Nephron progenitor cell (in vitro differentiated cells): ENCODE measurements at regions not wholly inside any gene's neighbourhood (a gene's known extent, or its start where the extent isn't known, plus 50 kb on each side); places are given as distances from the start of the nearest gene placed in this dataset.

ENCODE experiments used
- DNase-seq: peaks from one replicate; pipeline ENCODE4 v3.0.0; 2021
- H3K27ac Mint-ChIP-seq: 2 replicates; pipeline ENCODE4 v1.8.0; 2021; ENCODE audit warnings: mild to moderate bottlenecking, moderate library complexity, mixed read lengths
- H3K27me3 Mint-ChIP-seq: 2 replicates; pipeline ENCODE4 v1.8.0; 2021; ENCODE audit warnings: mild to moderate bottlenecking, low read depth, mixed read lengths; ENCODE audit not compliant: poor library complexity
- H3K36me3 Mint-ChIP-seq: 2 replicates; pipeline ENCODE4 v1.8.0; 2021; ENCODE audit warnings: low read depth, mixed read lengths
- H3K4me1 Mint-ChIP-seq: 2 replicates; pipeline ENCODE4 v1.8.0; 2021; ENCODE audit warnings: mixed read lengths
- H3K4me3 Mint-ChIP-seq: 2 replicates; pipeline ENCODE4 v1.8.0; 2021; ENCODE audit warnings: mild to moderate bottlenecking, moderate library complexity, mixed read lengths
- H3K9me3 Mint-ChIP-seq: 2 replicates; pipeline ENCODE4 v1.8.0; 2021; ENCODE audit warnings: mild to moderate bottlenecking, moderate library complexity, mixed read lengths
- TF ChIP-seq, protein P1 (sequence below): fragments of 200-600 bp; sonication (generic); IDR thresholded peaks from 2 replicates; pipeline ENCODE4 v1.5.0; 2021; ENCODE audit warnings: antibody characterized with exemption

DNA sequence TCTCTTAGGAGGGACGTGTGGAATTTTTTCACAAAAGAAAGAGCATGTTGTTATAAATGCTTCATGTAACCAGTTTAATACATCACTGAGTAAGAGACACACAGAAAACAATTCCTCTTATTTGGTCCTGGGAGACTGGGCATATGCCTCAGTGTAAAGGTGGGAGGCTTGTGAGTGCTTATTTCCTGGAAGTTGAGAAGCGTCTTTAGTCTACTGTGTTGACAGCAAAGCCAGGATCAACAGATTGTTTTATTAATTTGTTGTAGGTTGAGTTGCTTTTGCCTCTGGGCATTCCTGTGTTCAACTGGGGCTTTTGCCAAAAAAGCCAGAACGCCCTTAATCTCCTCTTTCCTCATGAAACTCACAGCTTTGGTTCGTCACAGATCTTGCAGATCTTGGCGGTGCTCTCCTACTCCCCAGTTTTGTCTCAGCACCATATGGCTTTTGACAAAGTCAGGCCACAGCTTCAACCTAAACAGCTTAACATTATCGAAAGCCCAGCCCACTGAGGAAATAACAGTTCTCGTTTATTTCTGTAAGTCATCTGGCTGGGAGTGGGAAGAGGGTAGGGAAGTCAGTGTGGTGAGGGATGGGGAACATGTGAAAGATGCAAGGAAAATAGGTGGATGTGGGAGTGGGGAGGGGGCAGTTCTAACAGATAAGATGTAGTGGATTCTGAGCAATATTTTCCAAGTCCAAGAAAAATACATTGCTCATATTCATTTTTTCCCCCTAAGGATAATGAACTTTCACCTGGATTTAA lies 227.2 kb downstream of the DACT1 start:
- Mint-ChIP-seq H3K9me3 (peaks cover 29% of the 10 kb centered on the region), H3K4me1 (peaks cover 31% of the 10 kb centered on the region), H3K27me3 (no peaks in the 10 kb centered on the region), H3K27ac (no peak overlapping the region), H3K4me3 (no peak overlapping the region), H3K36me3 (peaks cover 10% of the 10 kb centered on the region)
- no peak for DNase-seq
- TF ChIP-seq, protein P1, sequence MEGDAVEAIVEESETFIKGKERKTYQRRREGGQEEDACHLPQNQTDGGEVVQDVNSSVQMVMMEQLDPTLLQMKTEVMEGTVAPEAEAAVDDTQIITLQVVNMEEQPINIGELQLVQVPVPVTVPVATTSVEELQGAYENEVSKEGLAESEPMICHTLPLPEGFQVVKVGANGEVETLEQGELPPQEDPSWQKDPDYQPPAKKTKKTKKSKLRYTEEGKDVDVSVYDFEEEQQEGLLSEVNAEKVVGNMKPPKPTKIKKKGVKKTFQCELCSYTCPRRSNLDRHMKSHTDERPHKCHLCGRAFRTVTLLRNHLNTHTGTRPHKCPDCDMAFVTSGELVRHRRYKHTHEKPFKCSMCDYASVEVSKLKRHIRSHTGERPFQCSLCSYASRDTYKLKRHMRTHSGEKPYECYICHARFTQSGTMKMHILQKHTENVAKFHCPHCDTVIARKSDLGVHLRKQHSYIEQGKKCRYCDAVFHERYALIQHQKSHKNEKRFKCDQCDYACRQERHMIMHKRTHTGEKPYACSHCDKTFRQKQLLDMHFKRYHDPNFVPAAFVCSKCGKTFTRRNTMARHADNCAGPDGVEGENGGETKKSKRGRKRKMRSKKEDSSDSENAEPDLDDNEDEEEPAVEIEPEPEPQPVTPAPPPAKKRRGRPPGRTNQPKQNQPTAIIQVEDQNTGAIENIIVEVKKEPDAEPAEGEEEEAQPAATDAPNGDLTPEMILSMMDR, result no peak

DNA sequence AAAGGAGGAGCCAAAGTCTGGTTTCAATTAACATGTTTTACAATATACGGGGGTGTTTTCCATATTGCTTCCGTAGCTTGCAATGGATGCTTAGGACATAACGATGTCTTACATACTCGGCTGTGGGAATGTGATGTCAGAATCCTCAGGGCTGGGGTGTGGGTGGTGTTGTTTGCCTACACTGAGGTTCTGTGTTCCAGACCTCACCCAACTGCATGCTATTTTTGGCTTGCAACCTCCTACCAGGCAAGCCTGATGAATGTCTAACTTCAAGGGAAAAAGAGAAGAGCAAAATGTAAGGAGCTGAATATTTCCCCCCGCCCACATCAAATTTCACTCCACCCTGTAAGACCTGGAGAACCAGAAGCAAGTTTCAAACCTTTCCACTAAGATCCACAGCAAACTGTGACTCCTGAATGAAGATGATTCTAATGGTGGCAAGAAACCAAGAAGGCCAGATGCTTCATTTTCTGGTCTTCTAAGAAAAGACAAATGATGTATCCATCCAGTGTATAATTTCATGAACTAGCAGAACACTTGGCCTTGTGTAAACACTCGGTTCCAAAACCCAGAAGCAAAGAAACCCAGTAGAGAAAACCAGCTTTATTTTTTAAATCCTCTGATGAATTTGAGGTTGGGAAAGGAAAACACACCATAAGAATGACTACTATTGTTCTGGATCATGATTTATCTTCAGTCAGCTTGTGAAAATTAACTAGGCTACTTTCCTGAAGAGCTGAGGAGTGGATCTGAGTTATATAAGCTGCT lies 227.9 kb downstream of the DACT1 start:
- Mint-ChIP-seq H3K36me3 (peaks cover 10% of the 10 kb centered on the region), H3K4me1 (peaks cover 31% of the 10 kb centered on the region), H3K27me3 (no peaks in the 10 kb centered on the region), H3K4me3 (no peak overlapping the region), H3K9me3 (peaks cover 29% of the 10 kb centered on the region), H3K27ac (peak overlapping the region; percentile 84)
- DNase-seq, result no peak
- TF ChIP-seq, protein P1, result no peak

DNA sequence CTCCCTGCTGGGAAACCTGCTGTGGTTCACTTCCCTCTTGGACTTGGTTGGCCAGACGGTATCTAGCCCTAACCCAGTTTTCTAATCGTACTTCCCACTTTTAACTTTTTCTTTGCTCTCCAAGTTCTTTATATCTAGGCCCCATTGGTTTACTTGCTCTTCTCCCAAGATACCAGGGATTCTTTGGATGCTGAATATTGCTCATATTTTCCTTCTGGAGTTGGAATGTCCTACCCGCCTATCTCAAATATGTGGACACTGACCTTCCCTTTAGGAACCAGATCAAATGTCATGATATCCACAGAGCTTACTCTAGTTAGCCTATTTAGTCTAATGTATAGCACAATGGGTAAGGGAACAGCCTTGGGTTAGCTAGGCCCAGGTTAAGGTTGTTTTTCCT lies 228.6 kb downstream of the DACT1 start:
- Mint-ChIP-seq H3K27me3 (no peaks in the 10 kb centered on the region), H3K4me3 (no peak overlapping the region), H3K36me3 (peaks cover 4% of the 10 kb centered on the region), H3K27ac (no peak overlapping the region), H3K9me3 (peaks cover 22% of the 10 kb centered on the region), H3K4me1 (peaks cover 37% of the 10 kb centered on the region)
- no peak for DNase-seq
- TF ChIP-seq, protein P1, result no peak

DNA sequence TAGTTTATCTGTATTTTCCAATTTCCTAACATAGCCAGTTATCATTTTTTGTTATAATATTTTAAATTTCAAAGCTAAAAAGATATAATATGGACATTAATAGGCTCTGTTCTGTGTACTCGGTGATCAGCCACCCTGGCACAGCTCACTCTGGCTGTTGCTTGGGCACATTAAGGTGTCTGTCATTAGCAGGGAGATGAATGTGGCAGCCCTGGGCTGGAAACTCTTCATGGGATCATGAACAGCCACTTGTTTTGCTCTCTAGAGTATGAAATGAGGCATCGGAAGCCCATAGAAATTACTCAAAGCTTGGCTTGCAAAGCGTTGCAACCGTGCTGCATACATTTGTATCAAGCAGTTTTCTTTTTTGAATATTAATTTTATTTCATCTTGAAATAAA lies 233.2 kb downstream of the DACT1 start:
- Mint-ChIP-seq H3K27me3 (peaks cover 4% of the 10 kb centered on the region), H3K27ac (no peak overlapping the region), H3K4me1 (peaks cover 33% of the 10 kb centered on the region), H3K9me3 (peaks cover 4% of the 10 kb centered on the region), H3K4me3 (no peak overlapping the region), H3K36me3 (no peaks in the 10 kb centered on the region)
- TF ChIP-seq, protein P1, result no peak
- no peak for DNase-seq

DNA sequence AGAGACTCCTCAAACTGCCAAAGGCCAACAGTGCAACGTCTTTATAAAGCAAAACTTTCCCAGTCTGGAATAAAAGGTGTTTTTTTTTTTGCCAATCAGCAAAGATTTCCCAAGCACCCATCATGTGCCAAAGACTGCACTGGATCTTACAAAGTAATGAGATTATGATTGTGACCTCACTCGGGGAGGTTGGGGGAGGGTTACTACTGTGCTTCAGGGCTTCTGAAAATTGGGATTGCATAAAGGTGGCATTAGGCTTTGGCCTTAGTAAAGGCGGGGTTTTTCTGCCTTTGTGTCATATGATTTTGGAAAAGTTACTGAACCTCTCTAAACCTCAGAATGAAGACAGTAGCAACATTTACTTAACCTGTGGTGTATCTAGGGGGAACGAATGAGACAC lies 233.8 kb downstream of the DACT1 start:
- peaks cover 29% of the 10 kb centered on the region for H3K4me1 Mint-ChIP-seq
- H3K9me3 Mint-ChIP-seq, result no peaks in the 10 kb centered on the region
- no peak overlapping the region for H3K4me3 Mint-ChIP-seq
- H3K27ac Mint-ChIP-seq, result no peak overlapping the region
- no peaks in the 10 kb centered on the region for H3K36me3 Mint-ChIP-seq
- DNase-seq, result no peak
- TF ChIP-seq, protein P1, result no peak
- H3K27me3 Mint-ChIP-seq, result peaks cover 4% of the 10 kb centered on the region
